Thymus (tissue), 11 donors: ENCODE measurements at regions not wholly inside any gene's neighbourhood (a gene's known extent, or its start where the extent isn't known, plus 50 kb on each side); places are given as distances from the start of the nearest gene placed in this dataset.

Experiments used
- DNase-seq, 9 donors: peaks; one replicate each; pipeline ENCODE4 v3.0.0-alpha.2; 2013; ENCODE audit warnings: low spot score in 9 of 9, low read depth in 6 of 9, missing footprints in 1 of 9
- H3K27ac ChIP-seq, 2 donors: one replicate each; pipeline ENCODE4 v1.5.1; 2013; ENCODE audit warnings: control low read depth in 1 of 2, low read depth in 1 of 2, low read length in 1 of 2, mild to moderate bottlenecking in 1 of 2, moderate library complexity in 1 of 2
- H3K27me3 ChIP-seq, 2 donors: one replicate each; pipeline ENCODE4 v1.5.1; 2013; ENCODE audit warnings: low read length in 1 of 2; ENCODE audit not compliant: control insufficient read depth in 2 of 2, insufficient read depth in 1 of 2
- H3K36me3 ChIP-seq, 2 donors: one replicate each; pipeline ENCODE4 v1.5.1; 2013; ENCODE audit warnings: low read length in 1 of 2, mild to moderate bottlenecking in 1 of 2, moderate library complexity in 1 of 2; ENCODE audit not compliant: control insufficient read depth in 2 of 2, insufficient read depth in 2 of 2
- H3K4me1 ChIP-seq, 2 donors: one replicate each; pipeline ENCODE4 v1.5.1; 2013; ENCODE audit warnings: low read length in 2 of 2; ENCODE audit not compliant: control insufficient read depth in 2 of 2, insufficient read depth in 2 of 2
- H3K4me3 ChIP-seq, 2 donors: one replicate each; pipeline ENCODE4 v1.5.1; 2013; ENCODE audit warnings: low read length in 2 of 2, control low read depth in 1 of 2, mild to moderate bottlenecking in 1 of 2
- H3K9me3 ChIP-seq, 2 donors: one replicate each; pipeline ENCODE4 v1.5.1; 2013; ENCODE audit warnings: low read length in 1 of 2, mild to moderate bottlenecking in 1 of 2; ENCODE audit not compliant: control insufficient read depth in 2 of 2, insufficient read depth in 1 of 2
- WGBS: extraction: QIAGEN DNeasy Blood & Tissue Kit; methylation state at CpG from one replicate; pipeline ENCODE4 v1.1.7; 2013; 5-methylcytosine and 5-hydroxymethylcytosine counted together
- donor health status: healthy.

- no peak for DNase-seq
- no peaks in the 10 kb centered on the region for H3K36me3 ChIP-seq
- no peak overlapping the region for H3K27ac ChIP-seq
- H3K9me3 ChIP-seq, result no peaks in the 10 kb centered on the region
- 89% methylated on average over 5 of the region's 5 CpGs for WGBS
- H3K27me3 ChIP-seq, result peaks cover 0 to 9% of the 10 kb centered on the region in 2 donors
- no peak overlapping the region for H3K4me3 ChIP-seq
- H3K4me1 ChIP-seq, result no peaks in the 10 kb centered on the region
Observed at GRCh38 chr9:89729954-89730530, 125.2 kb downstream of the GADD45G start.

GRCh38 chr9:89730715-89731114 lies 125.9 kb downstream of the GADD45G start:
- Histone ChIP-seq H3K9me3 (no peaks in the 10 kb centered on the region), H3K4me3 (no peak overlapping the region), H3K27ac (no peak overlapping the region), H3K4me1 (no peaks in the 10 kb centered on the region), H3K27me3 (peaks cover 0 to 9% of the 10 kb centered on the region in 2 donors), H3K36me3 (no peaks in the 10 kb centered on the region)
- no peak for DNase-seq
- 97% methylated on average over 17 of the region's 17 CpGs for WGBS

- no peaks in the 10 kb centered on the region for H3K36me3 ChIP-seq
- no peaks in the 10 kb centered on the region for H3K4me1 ChIP-seq
- 89% methylated on average over 9 of the region's 9 CpGs for WGBS
- H3K4me3 ChIP-seq, result no peak overlapping the region
- no peak overlapping the region for H3K27ac ChIP-seq
- H3K27me3 ChIP-seq, result peaks cover 0 to 11% of the 10 kb centered on the region in 2 donors
- DNase-seq, result no peak
- H3K9me3 ChIP-seq, result no peaks in the 10 kb centered on the region
Observed at GRCh38 chr9:89731262-89732182, 126.7 kb downstream of the GADD45G start.

GRCh38 chr9:89732295-89732938 lies 127.6 kb downstream of the GADD45G start:
- H3K4me3 ChIP-seq, result no peak overlapping the region
- H3K36me3 ChIP-seq, result no peaks in the 10 kb centered on the region
- DNase-seq, result no peak
- no peaks in the 10 kb centered on the region for H3K4me1 ChIP-seq
- WGBS, result 84% methylated on average over 5 of the region's 5 CpGs
- H3K27ac ChIP-seq, result no peak overlapping the region
- peaks cover 0 to 11% of the 10 kb centered on the region in 2 donors for H3K27me3 ChIP-seq
- no peaks in the 10 kb centered on the region for H3K9me3 ChIP-seq

- no peak overlapping the region for H3K27ac ChIP-seq
- no peak for DNase-seq
- WGBS, result 99% methylated on average over 2 of the region's 2 CpGs
Observed at GRCh38 chr9:89732939-89733324, 128.1 kb downstream of the GADD45G start.

GRCh38 chr9:89734600-89735041 lies 129.8 kb downstream of the GADD45G start:
- H3K27me3 ChIP-seq, result peaks cover 0 to 15% of the 10 kb centered on the region in 2 donors
- no peak for DNase-seq
- H3K4me1 ChIP-seq, result peaks cover 0 to 4% of the 10 kb centered on the region in 2 donors
- WGBS, result 96% methylated on average over 10 of the region's 10 CpGs
- no peaks in the 10 kb centered on the region for H3K9me3 ChIP-seq
- H3K36me3 ChIP-seq, result no peaks in the 10 kb centered on the region
- no peak overlapping the region for H3K4me3 ChIP-seq
- H3K27ac ChIP-seq, result no peak overlapping the region

More at GRCh38 chr9:89732939-89733324, 128.1 kb downstream of the GADD45G start:
- H3K36me3 ChIP-seq, result no peaks in the 10 kb centered on the region
- H3K27me3 ChIP-seq, result peaks cover 0 to 11% of the 10 kb centered on the region in 2 donors
- no peak overlapping the region for H3K4me3 ChIP-seq
- no peaks in the 10 kb centered on the region for H3K9me3 ChIP-seq
- no peaks in the 10 kb centered on the region for H3K4me1 ChIP-seq

GRCh38 chr9:89738137-89738932 lies 133.5 kb downstream of the GADD45G start:
- Histone ChIP-seq H3K4me3 (no peak overlapping the region), H3K9me3 (no peaks in the 10 kb centered on the region), H3K27ac (no peak overlapping the region), H3K27me3 (peaks cover 0 to 21% of the 10 kb centered on the region in 2 donors), H3K36me3 (no peaks in the 10 kb centered on the region), H3K4me1 (peaks cover 8 to 25% of the 10 kb centered on the region in 2 donors)
- WGBS, result 97% methylated on average over 11 of the region's 11 CpGs
- no peak for DNase-seq

GRCh38 chr9:89739511-89739910 lies 134.7 kb downstream of the GADD45G start:
- Histone ChIP-seq H3K4me3 (no peak overlapping the region), H3K4me1 (peaks cover 18 to 36% of the 10 kb centered on the region in 2 donors), H3K27me3 (peaks cover 0 to 21% of the 10 kb centered on the region in 2 donors), H3K9me3 (peaks cover 0 to 8% of the 10 kb centered on the region in 2 donors), H3K36me3 (no peaks in the 10 kb centered on the region), H3K27ac (no peak overlapping the region)
- 91% methylated on average over 4 of the region's 4 CpGs for WGBS
- no peak for DNase-seq
